H1 (cell line): ENCODE measurements at regions not wholly inside any gene's neighbourhood (a gene's known extent, or its start where the extent isn't known, plus 50 kb on each side); places are given as distances from the start of the nearest gene placed in this dataset.

Experiments
- BCL11A ChIP-seq, 2 experiments: IDR thresholded peaks; one replicate each; pipeline ENCODE4 v1.6.1; 2011; ENCODE audit warnings: low read depth in 2 of 2, low read length in 2 of 2, mild to moderate bottlenecking in 2 of 2
- CHD1 ChIP-seq: IDR thresholded peaks from 2 replicates; pipeline ENCODE4 v1.6.1; 2012; ENCODE audit warnings: low read depth, low read length, improper control_type of control experiment
- SRF ChIP-seq: IDR thresholded peaks from 2 replicates; pipeline ENCODE4 v1.6.1; 2011; ENCODE audit warnings: mild to moderate bottlenecking, low read depth, low read length, moderate library complexity

DNA sequence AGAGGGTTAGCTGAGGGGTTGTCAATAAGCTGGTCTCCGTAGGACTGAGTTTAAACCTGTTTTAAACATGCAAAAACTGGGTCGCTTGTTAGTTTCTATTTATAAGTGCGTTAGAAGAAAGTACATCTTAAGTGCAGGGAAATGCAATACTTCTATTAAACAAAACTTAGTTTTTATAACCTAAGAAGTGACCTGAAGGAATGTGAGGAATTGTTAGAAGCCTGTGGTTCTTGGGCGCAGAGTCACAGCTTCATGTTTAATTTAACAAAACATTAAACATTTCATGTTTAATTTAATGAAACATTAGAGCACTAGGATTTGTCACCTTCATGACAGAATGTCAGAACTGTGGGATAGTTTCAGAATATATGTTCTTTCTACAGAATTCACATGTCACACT, 469.2 kb upstream of the WWC1 start:
- no peak for TF ChIP-seq BCL11A (IDR thresholded peaks at IDR 0.05; ENCODE audit: low read depth in 2 of 2, low read length in 2 of 2)
- TF ChIP-seq CHD1, result no peak
- TF ChIP-seq SRF, result no peak
